T47D (cell line): ENCODE measurements at regions not wholly inside any gene's neighbourhood (a gene's known extent, or its start where the extent isn't known, plus 50 kb on each side); places are given as distances from the start of the nearest gene placed in this dataset.

Source experiments
- DNase-seq, 2 experiments: peaks; one replicate each; pipeline versions ENCODE4 v3.0.0 to v3.0.0-alpha.2; 2011 to 2012; ENCODE audit warnings: low read depth in 1 of 2, low spot score in 1 of 2
- JUND ChIP-seq: IDR thresholded peaks from 2 replicates; pipeline ENCODE4 v1.6.1; 2012; ENCODE audit warnings: low read depth
- in situ Hi-C: cut with HindIII; loops from 2 replicates; pipeline ENCODE4 v1.10.0; 2016; ENCODE audit warnings: low sequenced_read_pairs, low pct_unique_long_range_greater_than_20kb

DNA sequence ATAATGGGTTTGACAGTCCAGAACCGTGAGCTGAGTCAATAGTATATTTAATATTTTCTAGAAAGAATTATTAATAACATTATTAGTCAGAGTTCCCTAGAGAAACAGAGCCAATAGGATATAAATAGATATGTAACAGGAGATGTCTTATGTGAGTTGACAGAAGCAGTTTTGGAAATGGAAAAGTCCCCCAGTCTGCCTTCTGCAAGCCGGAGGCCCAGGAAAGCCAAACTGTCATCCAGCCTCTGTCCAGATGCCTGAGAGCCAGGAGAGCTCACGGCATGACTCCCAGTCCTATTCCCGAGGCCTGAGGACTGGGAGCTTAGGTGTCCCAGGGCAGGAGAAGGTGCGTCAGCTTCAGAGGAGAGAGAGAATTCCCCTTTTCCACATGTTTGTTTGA, 286.4 kb upstream of the ADARB2 start:
- in situ Hi-C loops: no loop called here
- no peak for DNase-seq
- TF ChIP-seq JUND: no peak

DNA sequence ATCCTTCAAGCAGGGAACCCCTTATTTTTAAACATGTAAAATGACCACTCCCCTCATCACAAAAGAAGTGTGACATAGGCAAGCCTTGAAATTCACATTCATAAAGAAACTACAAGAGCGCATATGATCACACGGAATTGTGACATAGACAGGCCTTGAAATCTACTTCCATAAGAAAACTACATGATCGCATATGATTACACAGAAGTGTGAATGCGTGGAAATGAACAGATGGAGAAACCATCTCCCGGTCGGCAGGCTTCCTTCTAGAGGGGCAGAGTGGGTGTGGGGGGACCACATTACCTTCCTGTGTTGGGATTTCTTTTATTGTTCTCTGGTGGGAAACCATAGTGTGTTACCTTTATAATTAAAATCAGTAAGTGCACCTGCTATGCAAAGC, 285.1 kb upstream of the ADARB2 start:
- no peak for TF ChIP-seq JUND
- DNase-seq: no peak
- in situ Hi-C loops: no loop called here

DNA sequence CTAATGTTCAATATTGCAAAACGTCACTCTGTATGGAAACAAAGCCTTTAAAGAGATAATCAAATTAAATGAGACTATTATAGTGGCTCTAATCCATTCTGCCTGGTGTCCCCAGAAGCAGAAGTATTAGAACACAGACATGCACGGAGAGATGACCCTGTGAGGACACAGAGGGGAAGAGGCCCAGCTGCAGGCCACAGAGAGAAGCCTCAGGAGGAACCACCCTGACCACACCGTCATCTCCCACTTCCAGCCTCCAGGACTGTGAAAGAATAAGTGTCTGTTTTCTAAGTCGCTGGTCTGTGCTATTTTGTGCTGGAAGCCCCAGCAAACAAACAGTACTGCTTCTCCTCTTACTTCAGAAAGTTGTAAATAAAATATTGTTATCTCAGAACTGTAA, 283.5 kb upstream of the ADARB2 start:
- TF ChIP-seq JUND: no peak
- DNase-seq: no peak
- in situ Hi-C loops: no loop called here

DNA sequence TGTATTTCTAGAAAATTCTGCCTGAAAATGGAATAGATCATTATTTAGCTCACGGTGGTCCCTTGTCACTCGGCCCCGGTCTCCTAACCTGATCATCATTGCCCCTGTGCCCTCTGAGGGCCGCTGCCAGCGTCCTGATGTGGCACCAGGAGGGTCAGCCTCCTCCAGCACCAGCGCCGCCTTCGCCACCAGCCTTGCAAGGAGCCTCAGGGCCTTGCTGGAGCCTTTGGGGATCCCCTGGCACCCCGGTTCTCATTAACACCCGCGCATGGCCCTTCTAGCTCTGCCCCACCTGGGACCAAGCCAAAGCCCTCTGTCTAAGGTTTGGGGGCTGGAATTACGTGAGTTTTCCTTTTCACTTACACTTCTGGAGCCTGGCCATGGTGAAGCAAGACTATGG, 282.5 kb upstream of the ADARB2 start:
- in situ Hi-C loops: no loop called here
- TF ChIP-seq JUND: no peak
- DNase-seq: no peak

DNA sequence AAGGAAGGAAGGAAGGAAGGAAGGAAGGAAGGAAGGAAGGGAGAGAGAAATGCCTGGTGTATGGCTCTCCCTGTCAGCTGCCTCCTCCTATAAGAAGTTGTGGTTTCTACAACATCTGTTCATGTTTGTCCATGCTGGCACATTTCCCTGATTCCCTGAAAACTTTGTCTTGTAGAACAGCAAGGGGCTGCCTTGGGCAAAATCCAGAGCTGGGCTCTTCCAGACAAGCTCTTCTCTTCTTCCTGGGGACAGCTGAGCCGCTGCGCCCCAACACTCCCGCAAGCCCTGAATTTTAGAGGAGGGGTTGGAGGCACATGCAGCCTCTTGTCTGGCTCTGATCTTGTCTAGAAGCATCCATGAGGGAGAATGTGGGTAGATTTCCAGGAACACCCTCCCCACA, 282.0 kb upstream of the ADARB2 start:
- TF ChIP-seq JUND: no peak
- in situ Hi-C loops: no loop called here
- no peak for DNase-seq

DNA sequence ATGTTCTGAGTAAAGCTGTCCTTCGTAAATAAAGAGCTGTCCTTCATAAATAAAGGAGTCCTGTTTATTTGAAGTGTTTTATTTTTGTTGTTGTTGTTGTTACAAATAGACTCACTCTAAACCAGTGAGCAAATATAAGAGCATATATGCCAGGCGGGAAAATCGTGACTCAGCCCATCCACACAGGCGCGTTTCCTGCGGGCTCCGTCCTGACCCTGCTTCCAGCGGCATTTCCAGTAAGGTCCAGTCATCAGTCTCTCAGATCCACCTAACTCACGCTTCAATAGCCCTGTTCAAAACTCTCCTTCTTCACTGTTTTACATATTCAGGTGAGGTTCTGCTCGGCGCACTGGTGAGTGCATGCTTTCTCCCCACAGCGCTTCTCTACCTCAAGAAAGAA, 277.2 kb upstream of the ADARB2 start:
- no peak for DNase-seq
- no peak for TF ChIP-seq JUND
- in situ Hi-C loops: no loop called here

DNA sequence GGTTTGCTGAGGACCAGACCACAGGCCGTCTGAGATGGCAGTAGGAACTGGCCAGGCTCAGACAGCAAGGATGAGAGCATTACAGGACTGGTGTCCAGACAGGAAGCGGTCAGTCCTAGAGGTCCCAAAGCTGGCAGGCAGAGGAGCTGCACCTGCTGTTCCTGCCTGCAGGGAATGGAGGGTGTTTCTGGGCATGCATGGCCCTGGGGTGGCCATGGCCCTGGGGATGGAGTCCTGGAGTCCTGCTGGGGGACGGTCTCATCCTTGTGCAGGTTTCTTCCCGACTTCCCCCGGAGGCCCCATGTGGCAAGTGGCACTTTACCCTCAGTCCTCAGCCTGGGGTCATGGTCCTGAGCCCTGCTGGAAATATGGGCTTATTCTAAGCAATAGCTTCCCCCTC, 274.9 kb upstream of the ADARB2 start:
- no peak for TF ChIP-seq JUND
- in situ Hi-C loops: no loop called here
- no peak for DNase-seq

DNA sequence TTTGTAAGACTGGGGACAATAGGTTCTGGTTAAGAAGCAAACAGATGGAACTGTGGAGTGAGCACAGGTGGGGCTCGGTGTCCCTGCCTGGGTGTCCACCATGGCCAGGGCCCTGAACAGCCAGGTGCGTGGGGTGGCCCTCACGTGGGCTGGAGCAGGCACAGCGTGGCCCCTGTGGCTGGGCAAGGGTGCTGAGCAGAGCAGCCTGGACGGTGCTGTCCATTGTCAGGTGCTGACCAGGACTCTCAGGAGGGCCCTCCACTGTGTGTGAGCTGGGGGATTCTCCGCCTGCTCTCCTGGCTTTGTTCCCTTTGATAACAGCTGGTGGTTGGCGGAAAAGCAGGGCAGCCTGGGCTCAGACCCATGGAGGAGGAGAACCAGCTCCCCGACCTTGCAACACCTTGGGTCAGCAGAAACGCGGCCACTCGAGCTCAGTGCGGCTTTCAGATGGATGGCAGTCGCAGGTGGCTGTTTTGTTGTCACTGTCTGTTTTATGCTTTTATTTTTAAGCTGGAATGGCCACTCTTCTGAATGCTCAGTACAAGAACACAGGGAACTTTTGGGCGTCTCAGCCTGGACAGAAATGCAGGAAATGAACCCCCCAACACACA, 273.9 kb upstream of the ADARB2 start:
- no peak for DNase-seq
- in situ Hi-C loops: no loop called here
- no peak for TF ChIP-seq JUND

DNA sequence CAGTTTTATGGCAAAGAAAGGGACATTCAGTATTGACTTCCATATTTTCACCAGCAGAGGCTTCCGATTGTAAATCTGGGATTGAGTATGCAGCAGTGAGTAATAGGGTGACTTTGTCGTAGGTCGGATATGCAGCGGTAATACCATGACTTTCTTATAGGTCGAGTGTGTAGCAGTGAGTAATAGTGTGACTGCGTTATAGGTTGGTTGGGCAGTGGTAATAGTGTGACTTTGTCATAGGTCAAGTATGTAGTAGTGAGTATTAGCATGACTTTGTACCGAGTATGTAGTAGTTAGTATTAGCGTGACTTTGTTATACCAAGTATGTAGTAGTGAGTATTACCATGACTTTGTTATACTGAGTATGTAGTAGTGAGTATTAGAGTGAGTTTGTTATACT, 268.2 kb upstream of the ADARB2 start:
- DNase-seq: no peak
- TF ChIP-seq JUND: no peak
- in situ Hi-C loops: no loop called here

DNA sequence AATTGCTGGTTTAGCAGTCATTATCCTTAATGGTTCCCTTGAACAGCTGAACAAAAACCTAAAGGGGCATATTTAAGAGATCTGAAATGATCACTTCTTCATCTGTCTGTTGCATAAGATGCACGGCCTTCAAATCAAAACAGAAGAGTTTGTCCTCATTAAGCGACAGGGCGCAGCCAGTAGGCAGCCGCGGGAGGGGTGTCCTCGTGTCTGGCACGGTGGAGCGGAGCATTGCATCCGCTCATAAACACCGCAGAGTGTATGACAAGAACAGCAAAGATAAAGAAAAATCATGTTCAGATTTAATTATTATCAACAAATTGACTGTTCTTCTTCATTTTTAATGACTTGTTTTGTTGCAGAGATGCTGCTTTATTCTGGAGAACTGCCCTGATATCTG, 255.6 kb upstream of the ADARB2 start:
- DNase-seq: no peak
- in situ Hi-C loops: no loop called here
- no peak for TF ChIP-seq JUND

DNA sequence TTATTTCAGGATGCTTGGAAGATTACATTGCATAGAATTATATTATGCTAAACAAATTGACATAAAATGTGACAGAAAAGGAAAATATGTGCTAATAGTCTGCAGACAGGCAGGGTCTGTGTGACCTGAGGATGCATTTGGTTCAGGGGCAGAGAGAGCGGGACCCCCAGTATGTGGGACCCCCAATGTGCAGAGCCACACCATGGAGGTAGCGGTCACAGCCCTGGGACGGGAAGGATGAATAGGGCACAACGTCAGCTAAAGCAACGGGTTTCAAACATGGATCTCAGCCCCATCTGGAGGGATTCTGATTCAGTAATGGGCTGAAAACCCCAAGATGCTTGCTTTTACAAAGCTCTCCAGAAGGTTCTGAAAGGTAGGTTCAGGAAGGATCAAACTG, 251.8 kb upstream of the ADARB2 start:
- in situ Hi-C loops: no loop called here
- no peak for TF ChIP-seq JUND
- no peak for DNase-seq

DNA sequence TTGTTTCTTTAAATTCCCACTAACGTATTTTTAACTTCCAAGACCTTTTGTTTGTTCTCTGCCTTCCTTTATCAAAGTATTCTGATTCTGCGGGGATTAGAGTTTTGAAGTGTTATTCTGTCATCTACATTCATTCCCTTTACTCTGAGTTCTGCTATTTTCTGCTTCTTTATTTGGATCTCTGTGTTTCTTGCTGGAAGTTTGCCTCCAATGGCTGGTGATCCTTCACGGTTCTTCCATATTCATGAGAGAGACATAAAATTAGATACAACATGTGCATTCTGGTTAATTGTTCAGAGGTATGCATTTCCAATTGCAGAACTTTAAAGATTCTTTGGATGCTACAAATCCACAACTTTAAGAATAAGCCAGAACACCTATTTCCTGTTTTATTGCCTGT, 244.7 kb upstream of the ADARB2 start:
- TF ChIP-seq JUND: no peak
- in situ Hi-C loops: no loop called here

DNA sequence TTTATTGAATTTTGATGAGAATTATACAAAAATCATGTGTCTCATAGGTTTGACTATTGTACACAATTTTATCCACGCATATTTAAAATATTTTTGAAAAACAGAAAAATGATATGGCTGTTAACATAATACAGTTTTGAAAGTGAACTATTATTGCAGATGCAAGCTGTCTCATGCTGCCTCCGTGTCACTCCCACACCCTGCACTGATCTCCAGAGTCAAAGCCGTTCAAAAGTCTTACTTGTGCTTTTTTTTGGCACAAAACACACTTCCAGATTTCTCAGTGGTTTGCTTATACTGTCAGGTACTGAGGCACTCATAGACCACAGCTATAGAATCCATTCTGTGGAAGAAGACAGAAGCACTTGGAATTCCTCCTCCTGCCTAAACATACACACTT, 243.1 kb upstream of the ADARB2 start:
- in situ Hi-C loops: no loop called here
- TF ChIP-seq JUND: no peak
- no peak for DNase-seq

More for the DNA sequence above, 244.7 kb upstream of the ADARB2 start:
- no peak for DNase-seq

DNA sequence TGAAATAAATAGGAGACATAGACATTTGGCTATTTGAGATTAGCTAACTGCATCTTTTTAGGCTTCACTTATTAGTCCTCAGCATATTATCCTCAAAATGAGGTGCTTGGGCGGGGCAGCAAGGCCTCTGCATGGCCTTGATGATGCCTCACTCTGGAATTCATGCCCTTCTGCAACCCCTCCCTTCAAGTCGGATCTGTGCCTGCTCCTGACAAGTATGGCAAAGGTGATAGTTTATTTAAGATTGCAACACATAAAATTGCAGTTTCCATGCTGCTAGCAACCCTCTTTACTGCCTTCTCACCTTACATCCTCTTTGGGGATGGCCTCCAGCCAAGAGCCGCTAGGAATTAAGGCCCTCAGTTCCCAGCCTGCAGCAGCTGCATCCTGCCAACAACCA, 241.3 kb upstream of the ADARB2 start:
- no peak for DNase-seq
- in situ Hi-C loops: no loop called here
- TF ChIP-seq JUND: no peak
